Astrocyte (in vitro differentiated cells and primary cell): ENCODE measurements at regions not wholly inside any gene's neighbourhood (a gene's known extent, or its start where the extent isn't known, plus 50 kb on each side); places are given as distances from the start of the nearest gene placed in this dataset.

ENCODE experiments used
- DNase-seq: peaks from one replicate; pipeline ENCODE4 v3.0.0-alpha.2; 2010; ENCODE audit warnings: low read depth
- FAIRE-seq: peaks from 2 replicates; lab custom pipeline; 2011; peaks lifted over from hg19 to GRCh38; lab: Jason Lieb, UNC
- H2AFZ ChIP-seq: 2 replicates; pipeline ENCODE4 v1.6.0; 2012; ENCODE audit warnings: low read depth, low read length, inconsistent platforms
- H3K27ac ChIP-seq: 2 replicates; pipeline ENCODE4 v1.5.1; 2011; ENCODE audit warnings: low read depth, low read length, inconsistent platforms
- H3K27me3 ChIP-seq: 2 replicates; pipeline ENCODE4 v1.6.0; 2011; ENCODE audit warnings: low read length, inconsistent platforms; ENCODE audit not compliant: insufficient read depth
- H3K36me3 ChIP-seq: 2 replicates; pipeline ENCODE4 v1.5.1; 2011; ENCODE audit warnings: low read length, inconsistent platforms; ENCODE audit not compliant: insufficient read depth
- H3K4me1 ChIP-seq: 2 replicates; pipeline ENCODE4 v1.5.1; 2011; ENCODE audit warnings: low read length, inconsistent platforms; ENCODE audit not compliant: insufficient read depth
- H3K4me2 ChIP-seq: 2 replicates; pipeline ENCODE4 v1.6.0; 2012; ENCODE audit warnings: low read length, inconsistent platforms
- H3K4me3 ChIP-seq: 2 replicates; pipeline ENCODE4 v1.5.1; 2011; ENCODE audit warnings: low read depth, mild to moderate bottlenecking, low read length, inconsistent platforms; ENCODE audit not compliant: insufficient read depth
- H3K79me2 ChIP-seq: 2 replicates; pipeline ENCODE4 v1.6.0; 2012; ENCODE audit warnings: mild to moderate bottlenecking, low read length, inconsistent platforms; ENCODE audit not compliant: insufficient read depth
- H3K9ac ChIP-seq: 2 replicates; pipeline ENCODE4 v1.6.0; 2012; ENCODE audit warnings: mild to moderate bottlenecking, low read length, inconsistent platforms
- H3K9me3 ChIP-seq: 2 replicates; pipeline ENCODE4 v1.5.1; 2012; ENCODE audit warnings: low read depth, mild to moderate bottlenecking, low read length, inconsistent platforms; ENCODE audit not compliant: insufficient read depth
- H4K20me1 ChIP-seq: 2 replicates; pipeline ENCODE4 v1.6.0; 2012; ENCODE audit warnings: low read length, inconsistent platforms; ENCODE audit not compliant: insufficient read depth
- H3K27ac Mint-ChIP-seq: one replicate; pipeline ENCODE4 v1.8.0; 2021; ENCODE audit warnings: mild to moderate bottlenecking, mixed read lengths; ENCODE audit not compliant: unreplicated experiment
- H3K27me3 Mint-ChIP-seq: one replicate; pipeline ENCODE4 v1.8.0; 2021; ENCODE audit warnings: low read depth, mixed read lengths; ENCODE audit not compliant: unreplicated experiment
- H3K36me3 Mint-ChIP-seq: one replicate; pipeline ENCODE4 v1.8.0; 2021; ENCODE audit warnings: low read depth, mixed read lengths; ENCODE audit not compliant: unreplicated experiment
- H3K4me1 Mint-ChIP-seq: one replicate; pipeline ENCODE4 v1.8.0; 2021; ENCODE audit warnings: low read depth, mixed read lengths; ENCODE audit not compliant: unreplicated experiment
- H3K4me3 Mint-ChIP-seq: one replicate; pipeline ENCODE4 v1.8.0; 2021; ENCODE audit warnings: mild to moderate bottlenecking, moderate library complexity, mixed read lengths; ENCODE audit not compliant: unreplicated experiment
- H3K9me3 Mint-ChIP-seq: one replicate; pipeline ENCODE4 v1.8.0; 2021; ENCODE audit warnings: mild to moderate bottlenecking, mixed read lengths; ENCODE audit not compliant: unreplicated experiment
- EZH2 ChIP-seq: IDR thresholded peaks from 2 replicates; pipeline ENCODE4 v1.6.1; 2012; ENCODE audit warnings: mild to moderate bottlenecking, low read length, inconsistent platforms; ENCODE audit not compliant: insufficient read depth
- TF ChIP-seq, protein P1 (sequence below): IDR thresholded peaks from 2 replicates; pipeline ENCODE4 v1.5.1; 2011; ENCODE audit warnings: low read depth, mild to moderate bottlenecking, inconsistent platforms, low read length, moderate library complexity; ENCODE audit not compliant: insufficient read depth

DNA sequence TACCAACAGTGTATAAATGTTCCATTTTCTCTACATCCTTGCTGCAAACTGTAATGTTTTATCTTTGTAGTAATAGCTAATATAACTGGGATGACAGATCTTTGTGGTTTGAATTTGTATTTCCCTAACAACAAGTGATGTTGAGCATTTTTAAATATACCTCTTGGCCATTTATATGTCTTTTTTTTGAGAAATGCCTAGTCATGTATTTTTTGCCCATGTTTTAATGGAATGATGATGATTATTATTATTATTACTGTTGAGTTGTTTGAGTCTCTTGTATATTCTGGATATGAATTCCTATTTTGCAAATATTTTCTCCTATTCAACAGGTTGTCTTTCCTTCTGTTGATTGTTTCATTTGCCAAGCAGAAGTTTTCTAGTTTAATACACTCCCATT lies 654.9 kb downstream of the ZPLD1 start:
- Histone ChIP-seq H2AFZ (no peak overlapping the region), H3K9ac (no peak overlapping the region), H3K27ac (no peak overlapping the region), H3K4me3 (no peak overlapping the region), H3K4me2 (no peak overlapping the region), H3K9me3 (no peaks in the 10 kb centered on the region), H3K79me2 (no peaks in the 10 kb centered on the region), H4K20me1 (no peaks in the 10 kb centered on the region), H3K4me1 (no peaks in the 10 kb centered on the region), H3K36me3 (no peaks in the 10 kb centered on the region), H3K27me3 (no peaks in the 10 kb centered on the region)
- Mint-ChIP-seq H3K27me3 (no peaks in the 10 kb centered on the region), H3K9me3 (peaks cover 3% of the 10 kb centered on the region), H3K4me3 (no peak overlapping the region), H3K27ac (no peak overlapping the region), H3K4me1 (peaks cover 9% of the 10 kb centered on the region), H3K36me3 (no peaks in the 10 kb centered on the region)
- TF ChIP-seq, protein P1, sequence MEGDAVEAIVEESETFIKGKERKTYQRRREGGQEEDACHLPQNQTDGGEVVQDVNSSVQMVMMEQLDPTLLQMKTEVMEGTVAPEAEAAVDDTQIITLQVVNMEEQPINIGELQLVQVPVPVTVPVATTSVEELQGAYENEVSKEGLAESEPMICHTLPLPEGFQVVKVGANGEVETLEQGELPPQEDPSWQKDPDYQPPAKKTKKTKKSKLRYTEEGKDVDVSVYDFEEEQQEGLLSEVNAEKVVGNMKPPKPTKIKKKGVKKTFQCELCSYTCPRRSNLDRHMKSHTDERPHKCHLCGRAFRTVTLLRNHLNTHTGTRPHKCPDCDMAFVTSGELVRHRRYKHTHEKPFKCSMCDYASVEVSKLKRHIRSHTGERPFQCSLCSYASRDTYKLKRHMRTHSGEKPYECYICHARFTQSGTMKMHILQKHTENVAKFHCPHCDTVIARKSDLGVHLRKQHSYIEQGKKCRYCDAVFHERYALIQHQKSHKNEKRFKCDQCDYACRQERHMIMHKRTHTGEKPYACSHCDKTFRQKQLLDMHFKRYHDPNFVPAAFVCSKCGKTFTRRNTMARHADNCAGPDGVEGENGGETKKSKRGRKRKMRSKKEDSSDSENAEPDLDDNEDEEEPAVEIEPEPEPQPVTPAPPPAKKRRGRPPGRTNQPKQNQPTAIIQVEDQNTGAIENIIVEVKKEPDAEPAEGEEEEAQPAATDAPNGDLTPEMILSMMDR: no peak
- TF ChIP-seq EZH2: no peak
- FAIRE-seq: no peak
- no peak for DNase-seq

DNA sequence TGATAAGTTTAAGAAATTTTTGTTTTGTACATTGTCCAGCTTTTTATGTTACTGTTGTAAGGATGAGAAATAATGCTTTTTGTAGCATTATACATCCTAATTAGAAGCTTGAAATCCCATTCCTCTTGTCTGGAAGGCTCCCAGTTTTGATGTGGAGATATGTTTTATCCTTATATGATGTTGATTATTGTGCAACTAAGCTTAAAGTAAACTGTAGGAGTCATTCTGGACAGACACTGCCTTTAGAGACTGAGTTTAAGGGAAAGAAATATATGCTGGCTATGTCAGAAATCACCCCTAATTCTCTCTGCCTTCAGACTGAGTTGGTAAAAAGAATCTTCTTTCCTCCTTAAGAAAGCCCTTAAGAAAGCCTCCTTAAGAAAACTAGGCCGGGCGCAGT lies 670.4 kb downstream of the ZPLD1 start:
- Histone ChIP-seq H3K9me3 (no peaks in the 10 kb centered on the region), H3K4me3 (no peak overlapping the region), H2AFZ (no peak overlapping the region), H3K27me3 (no peaks in the 10 kb centered on the region), H3K4me2 (no peak overlapping the region), H4K20me1 (no peaks in the 10 kb centered on the region), H3K9ac (no peak overlapping the region), H3K4me1 (no peaks in the 10 kb centered on the region), H3K36me3 (no peaks in the 10 kb centered on the region), H3K27ac (no peak overlapping the region), H3K79me2 (no peaks in the 10 kb centered on the region)
- Mint-ChIP-seq H3K4me3 (no peak overlapping the region), H3K36me3 (no peaks in the 10 kb centered on the region), H3K27ac (no peak overlapping the region), H3K4me1 (no peaks in the 10 kb centered on the region), H3K9me3 (no peaks in the 10 kb centered on the region), H3K27me3 (no peaks in the 10 kb centered on the region)
- FAIRE-seq (no peak), DNase-seq (no peak)
- no peak for TF ChIP-seq EZH2

DNA sequence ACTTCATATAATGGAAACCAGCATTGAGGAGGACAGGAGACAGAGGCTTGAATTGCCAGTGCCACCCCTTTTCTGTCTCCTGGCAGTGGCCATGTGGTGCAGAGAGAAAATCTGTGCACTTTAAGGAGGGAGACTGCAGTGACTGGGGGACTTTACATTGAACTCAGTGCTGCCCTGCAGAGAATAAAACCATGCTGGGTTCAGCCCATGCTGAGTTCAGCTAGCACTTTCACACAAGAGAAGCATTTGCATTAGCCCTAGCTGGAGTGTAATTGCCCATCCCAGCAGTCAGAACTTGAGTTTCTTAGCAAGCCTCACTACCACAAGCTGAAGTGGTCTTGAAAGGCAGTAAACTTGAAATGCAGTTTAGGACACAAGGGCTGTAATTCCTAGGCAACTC lies 677.5 kb downstream of the ZPLD1 start:
- no peak overlapping the region for H3K27ac Mint-ChIP-seq
- no peaks in the 10 kb centered on the region for H3K27me3 ChIP-seq
- no peak for DNase-seq
- FAIRE-seq: no peak
- H3K4me1 Mint-ChIP-seq: no peaks in the 10 kb centered on the region
- no peaks in the 10 kb centered on the region for H4K20me1 ChIP-seq
- no peak overlapping the region for H3K4me2 ChIP-seq
- H3K79me2 ChIP-seq: no peaks in the 10 kb centered on the region
- no peak overlapping the region for H3K27ac ChIP-seq
- H3K9me3 ChIP-seq: no peaks in the 10 kb centered on the region
- no peaks in the 10 kb centered on the region for H3K36me3 ChIP-seq
- no peak overlapping the region for H3K4me3 ChIP-seq
- H3K4me1 ChIP-seq: no peaks in the 10 kb centered on the region
- no peaks in the 10 kb centered on the region for H3K9me3 Mint-ChIP-seq
- H2AFZ ChIP-seq: no peak overlapping the region
- no peak overlapping the region for H3K4me3 Mint-ChIP-seq
- TF ChIP-seq, protein P1: no peak
- TF ChIP-seq EZH2: no peak
- no peak overlapping the region for H3K9ac ChIP-seq
- no peaks in the 10 kb centered on the region for H3K36me3 Mint-ChIP-seq
- no peaks in the 10 kb centered on the region for H3K27me3 Mint-ChIP-seq
